GM21515 (cell line): ENCODE measurements at regions not wholly inside any gene's neighbourhood (a gene's known extent, or its start where the extent isn't known, plus 50 kb on each side); places are given as distances from the start of the nearest gene placed in this dataset.
"Not testable (repeated sequence)": the region's sequence is repeated elsewhere in the genome, so short reads cannot be mapped to it uniquely, and the experiment has no call there.

Experiments used
- ATAC-seq: cut with Tn5 transposase; IDR thresholded peaks from one replicate; pipeline ENCODE4 v1.9.1; 2021; ENCODE audit not compliant: unreplicated experiment

- ATAC-seq, result no peak
These were observed 187.2 kb upstream of the SPRY1 start for GRCh38 chr4:123209436-123209835.

- ATAC-seq, result no peak
These were observed 181.1 kb upstream of the SPRY1 start for GRCh38 chr4:123215536-123215935.

DNA sequence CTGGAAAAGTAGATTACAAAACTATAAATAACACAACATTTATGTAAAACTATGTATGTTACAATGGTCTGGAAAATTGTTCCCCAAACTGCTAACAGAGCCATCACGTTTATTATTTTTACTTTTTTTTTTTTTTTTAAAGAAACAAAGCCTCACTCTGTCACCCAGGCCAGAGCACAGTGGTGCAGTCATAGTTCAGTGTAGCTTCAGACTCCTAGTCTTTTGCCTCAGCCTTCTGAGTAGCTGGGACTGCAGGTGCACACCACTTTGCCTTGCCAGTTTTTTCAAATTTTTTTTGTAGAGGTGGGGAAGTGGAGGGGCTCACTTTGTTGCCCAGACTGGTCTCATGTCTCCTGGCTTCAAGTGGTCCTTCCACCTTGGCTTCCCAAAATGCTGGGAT is 180.1 kb upstream of the SPRY1 start:
- no peak for ATAC-seq

DNA sequence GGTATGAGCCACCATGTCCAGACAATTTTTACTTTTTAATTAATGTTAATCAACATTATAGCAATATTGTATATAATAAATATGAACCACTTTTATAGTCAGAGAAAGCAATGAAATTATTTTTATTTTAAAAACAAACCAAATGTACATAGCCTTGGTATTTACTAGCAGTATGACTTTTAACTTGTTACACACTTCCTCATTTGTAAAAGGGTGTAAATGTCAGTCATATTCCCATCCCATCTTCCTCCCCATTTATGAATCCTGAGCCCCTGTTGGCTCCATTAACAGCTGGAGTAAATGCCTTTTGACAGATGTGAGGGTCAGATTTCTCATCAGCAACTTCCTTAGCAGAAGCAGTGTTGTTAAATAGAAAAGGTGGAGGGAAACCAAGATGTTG is 179.6 kb upstream of the SPRY1 start:
- no peak for ATAC-seq

GRCh38 chr4:123217664-123218063 is 178.9 kb upstream of the SPRY1 start:
- ATAC-seq, result no peak

DNA sequence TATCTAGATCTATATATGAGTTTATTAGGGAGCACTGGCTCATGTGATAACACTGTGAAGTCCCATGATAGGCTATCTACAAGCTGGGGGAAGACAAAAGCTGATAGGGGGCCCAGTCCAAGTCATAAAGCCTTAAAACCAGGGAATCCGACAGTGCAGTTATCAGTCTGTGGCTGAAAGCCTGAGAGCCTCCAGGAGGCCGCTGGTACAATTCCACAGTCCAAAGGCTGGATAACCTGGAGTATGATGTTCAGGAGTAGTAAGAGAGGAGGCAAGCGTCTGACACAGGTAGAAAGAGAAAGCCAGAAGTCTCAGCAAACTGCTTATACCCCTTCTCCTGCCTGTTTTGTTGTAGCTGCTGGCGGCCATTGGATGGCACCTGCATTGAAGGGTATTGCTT is 177.6 kb upstream of the SPRY1 start:
- no peak for ATAC-seq

- ATAC-seq, result no peak
These were observed 167.3 kb upstream of the SPRY1 start for GRCh38 chr4:123229286-123229685.

DNA sequence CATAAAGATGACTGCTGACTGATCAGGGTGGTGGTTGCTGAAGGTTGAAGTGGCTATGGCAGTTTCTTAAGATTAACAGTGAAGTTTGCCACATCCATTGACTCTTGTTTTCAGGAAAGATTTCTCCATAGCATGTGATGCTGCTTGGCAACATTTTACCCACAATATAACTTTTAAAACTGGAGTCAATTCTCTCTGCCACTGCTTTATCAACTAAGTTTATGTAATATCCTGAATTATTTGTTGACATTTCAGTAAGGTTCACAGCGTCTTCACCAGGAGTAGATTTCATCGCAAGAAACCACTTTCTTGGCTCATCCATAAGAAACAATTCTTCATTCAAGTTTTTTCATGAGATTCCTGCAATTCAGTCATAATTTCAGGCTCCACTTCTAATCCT is 166.5 kb upstream of the SPRY1 start:
- ATAC-seq, result no peak

DNA sequence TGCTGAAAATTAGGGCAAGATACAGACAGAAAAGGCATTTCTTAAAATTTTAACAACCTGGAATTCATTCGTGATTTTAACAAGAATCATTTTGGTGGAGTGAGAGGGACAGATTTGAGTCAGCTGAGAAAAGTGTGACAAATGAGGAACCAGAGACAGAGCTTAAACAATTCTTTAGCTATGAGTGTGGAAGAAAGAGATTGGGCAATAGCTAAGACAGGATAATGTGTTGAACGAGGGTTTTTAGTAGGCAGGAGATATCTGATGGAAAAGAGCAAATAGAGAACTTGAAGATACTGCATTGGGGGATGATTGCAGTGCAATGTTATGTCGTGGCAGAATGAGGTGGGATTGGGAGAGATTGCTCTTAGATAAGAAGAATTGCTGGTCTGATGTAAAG is 164.2 kb upstream of the SPRY1 start:
- ATAC-seq, result no peak

DNA sequence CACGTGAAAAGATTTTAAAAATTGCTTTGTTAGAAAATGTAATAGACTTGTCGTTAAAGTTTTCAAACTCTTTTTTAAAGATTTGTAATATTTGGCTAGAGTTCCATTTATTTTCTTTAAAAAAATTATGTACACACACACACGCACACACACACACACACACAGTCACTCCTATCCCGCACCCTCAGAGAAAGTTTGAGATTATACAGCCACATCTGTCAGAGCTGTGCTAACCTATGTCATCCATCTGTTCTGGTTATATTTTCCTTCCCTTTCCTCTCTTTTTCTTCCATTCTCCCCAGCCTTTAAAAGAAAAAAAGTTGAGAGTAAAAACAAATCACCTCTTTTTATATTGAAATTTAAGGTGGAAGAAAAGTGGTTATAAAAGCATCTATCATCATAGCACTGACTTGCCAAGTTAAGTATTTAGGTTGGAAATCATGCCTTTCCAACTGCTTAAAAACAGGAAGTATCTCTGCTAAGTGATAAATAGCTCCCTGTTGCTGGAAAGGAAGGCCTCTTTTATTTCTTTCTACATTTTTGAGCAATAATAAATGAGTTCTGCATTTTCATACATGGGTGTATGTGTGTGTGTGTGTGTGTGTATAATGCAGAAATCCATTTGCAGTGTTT is 163.3 kb upstream of the SPRY1 start:
- no peak for ATAC-seq

- ATAC-seq, result no peak
These were observed 161.6 kb upstream of the SPRY1 start for GRCh38 chr4:123234955-123235354.

- no peak for ATAC-seq
These were observed 161.2 kb upstream of the SPRY1 start for GRCh38 chr4:123235431-123235830.

DNA sequence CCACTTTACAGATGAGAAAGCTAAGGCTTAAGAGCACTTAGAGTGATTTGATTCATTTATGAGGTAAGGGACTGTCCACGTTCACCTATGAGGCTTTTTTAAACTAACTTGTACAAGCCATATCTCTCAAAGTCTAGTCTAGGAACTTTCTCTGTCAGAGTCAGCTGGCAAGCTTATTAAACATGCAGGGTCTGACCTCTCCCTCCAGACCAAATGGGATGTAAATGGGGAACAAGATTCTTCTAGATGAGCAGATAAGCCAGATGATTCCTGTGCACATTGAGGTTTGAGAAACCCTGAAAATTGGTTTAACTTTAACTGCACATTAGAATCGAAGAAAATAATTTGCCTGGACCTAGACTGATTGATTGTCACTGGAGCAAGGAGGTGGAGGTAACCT is 160.0 kb upstream of the SPRY1 start:
- ATAC-seq, result no peak

DNA sequence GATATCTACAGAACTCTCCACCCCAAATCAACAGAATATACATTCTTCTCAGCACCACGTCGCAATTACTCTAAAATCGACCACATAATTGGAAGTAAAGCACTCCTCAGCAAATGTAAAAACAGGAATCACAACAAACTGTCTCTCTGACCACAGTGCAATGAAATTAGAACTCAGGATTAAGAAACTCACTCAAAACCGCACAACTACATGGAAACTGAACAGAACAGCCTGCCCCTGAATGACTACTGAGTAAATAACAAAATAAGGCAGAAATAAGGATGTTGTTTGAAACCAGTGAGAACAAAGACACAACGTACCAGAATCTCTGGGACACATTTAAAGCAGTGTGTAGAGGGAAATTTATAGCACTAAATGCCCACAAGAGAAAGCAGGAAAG is 156.3 kb upstream of the SPRY1 start:
- not testable (repeated sequence) for ATAC-seq

DNA sequence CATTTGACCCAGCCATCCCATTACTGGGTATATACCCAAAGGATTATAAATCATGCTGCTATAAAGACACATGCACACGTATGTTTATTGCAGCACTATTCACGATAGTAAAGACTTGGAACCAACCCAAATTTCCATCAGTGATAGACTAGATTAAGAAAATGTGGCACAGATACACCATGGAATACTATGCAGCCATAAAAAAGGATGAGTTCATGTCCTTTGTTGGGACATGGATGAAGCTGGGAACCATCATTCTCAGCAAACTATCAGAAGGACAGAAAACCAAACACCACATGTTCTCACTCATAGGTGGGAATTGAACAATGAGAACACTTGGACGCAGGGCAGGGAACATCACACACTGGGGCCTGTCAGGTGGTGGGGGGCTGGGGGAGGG is 153.4 kb upstream of the SPRY1 start:
- not testable (repeated sequence) for ATAC-seq

DNA sequence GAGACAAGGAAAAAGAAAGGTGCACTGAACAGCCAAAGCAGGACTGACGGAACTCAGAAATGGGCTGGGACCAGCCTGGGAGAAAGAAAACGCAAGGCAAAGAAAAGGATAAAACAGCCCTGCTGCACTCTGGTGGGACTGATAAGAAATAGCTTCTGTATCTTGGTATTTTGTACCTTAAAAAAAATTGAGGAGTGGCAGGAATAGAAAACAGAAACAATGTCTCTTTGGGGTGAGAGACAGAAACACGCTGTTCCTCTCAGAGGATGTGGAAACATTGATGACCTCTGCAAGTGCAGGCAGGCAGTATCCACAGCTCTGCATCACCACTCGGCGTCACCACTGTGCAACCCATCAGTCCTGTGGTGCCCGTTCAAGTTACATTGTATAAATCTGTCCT is 152.5 kb upstream of the SPRY1 start:
- ATAC-seq, result no peak

DNA sequence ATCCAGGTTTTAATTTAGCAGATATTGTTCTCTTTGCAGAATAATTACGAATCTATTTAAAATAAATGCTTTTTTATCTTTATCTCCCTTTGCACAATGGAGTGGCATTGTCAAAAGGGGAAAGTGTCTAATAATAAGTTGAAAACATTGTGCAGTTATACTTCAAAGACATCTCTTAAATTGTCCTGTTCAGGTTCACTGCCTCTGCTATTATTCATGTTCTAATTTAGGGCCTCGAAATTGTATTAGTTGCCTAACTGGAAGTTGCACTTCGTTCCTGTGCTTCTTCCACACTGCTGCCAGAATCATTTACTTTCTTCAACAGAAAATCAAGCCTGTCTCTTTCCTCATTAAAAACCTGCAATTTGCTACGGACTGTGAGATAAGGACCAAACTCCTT is 150.5 kb upstream of the SPRY1 start:
- ATAC-seq, result no peak

DNA sequence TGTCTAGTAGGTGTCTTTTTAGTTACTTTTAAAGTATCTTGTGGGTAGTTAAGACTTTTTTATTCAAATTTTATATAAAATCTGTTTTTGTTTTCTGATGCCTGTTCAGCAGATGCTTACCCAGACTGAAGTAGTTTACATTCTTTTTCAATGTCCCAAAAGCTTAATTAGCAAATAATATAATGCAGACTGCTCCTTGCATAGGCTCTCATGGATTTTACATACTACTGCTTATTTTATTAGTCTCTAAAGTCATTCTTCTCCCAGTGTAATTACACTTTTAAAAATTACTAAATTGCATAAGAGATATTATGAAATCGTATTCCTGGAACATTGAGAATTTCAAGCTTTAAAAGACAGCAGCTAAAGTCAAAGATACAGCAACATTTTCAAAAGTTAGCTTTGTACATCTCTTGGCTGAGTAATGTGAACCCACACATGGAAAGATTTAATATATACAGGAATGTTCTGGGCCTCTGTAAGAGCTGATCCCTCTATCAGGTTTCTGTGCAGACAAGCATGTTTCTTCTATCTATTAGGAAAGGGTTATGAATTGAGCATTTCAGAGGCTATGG is 148.4 kb upstream of the SPRY1 start:
- ATAC-seq, result no peak

- ATAC-seq, result no peak
These were observed 146.8 kb upstream of the SPRY1 start for GRCh38 chr4:123249821-123250220.

GRCh38 chr4:123250843-123251242 is 145.8 kb upstream of the SPRY1 start:
- ATAC-seq, result no peak

DNA sequence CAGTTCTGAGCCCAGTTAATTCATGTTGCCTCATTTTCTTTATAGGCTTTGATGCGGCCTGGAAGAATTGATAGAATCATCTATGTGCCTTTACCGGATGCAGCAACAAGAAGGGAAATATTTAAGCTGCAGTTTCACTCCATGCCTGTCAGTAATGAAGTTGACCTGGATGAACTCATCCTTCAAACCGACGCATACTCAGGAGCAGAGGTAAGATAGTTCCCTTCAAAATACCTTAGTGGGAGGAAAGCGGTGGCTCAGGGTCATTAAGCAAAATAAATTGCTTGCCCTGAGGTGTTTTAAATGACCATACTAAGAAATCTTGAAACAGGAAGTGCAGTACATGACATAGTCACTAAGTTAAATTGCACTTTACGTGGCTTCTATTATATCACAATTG is 140.6 kb upstream of the SPRY1 start:
- ATAC-seq, result no peak

- no peak for ATAC-seq
These were observed 139.7 kb upstream of the SPRY1 start for GRCh38 chr4:123256901-123257300.

- ATAC-seq, result no peak
These were observed 139.0 kb upstream of the SPRY1 start for GRCh38 chr4:123257591-123257990.
